ENCODE measurements at regions not wholly inside any gene's neighbourhood (a gene's known extent, or its start where the extent isn't known, plus 50 kb on each side); places are given as distances from the start of the nearest gene placed in this dataset.

GRCh38 chr5:155088811-155089210 lies 75.3 kb downstream of the KIF4B start:
- TF ChIP-seq, protein P1, sequence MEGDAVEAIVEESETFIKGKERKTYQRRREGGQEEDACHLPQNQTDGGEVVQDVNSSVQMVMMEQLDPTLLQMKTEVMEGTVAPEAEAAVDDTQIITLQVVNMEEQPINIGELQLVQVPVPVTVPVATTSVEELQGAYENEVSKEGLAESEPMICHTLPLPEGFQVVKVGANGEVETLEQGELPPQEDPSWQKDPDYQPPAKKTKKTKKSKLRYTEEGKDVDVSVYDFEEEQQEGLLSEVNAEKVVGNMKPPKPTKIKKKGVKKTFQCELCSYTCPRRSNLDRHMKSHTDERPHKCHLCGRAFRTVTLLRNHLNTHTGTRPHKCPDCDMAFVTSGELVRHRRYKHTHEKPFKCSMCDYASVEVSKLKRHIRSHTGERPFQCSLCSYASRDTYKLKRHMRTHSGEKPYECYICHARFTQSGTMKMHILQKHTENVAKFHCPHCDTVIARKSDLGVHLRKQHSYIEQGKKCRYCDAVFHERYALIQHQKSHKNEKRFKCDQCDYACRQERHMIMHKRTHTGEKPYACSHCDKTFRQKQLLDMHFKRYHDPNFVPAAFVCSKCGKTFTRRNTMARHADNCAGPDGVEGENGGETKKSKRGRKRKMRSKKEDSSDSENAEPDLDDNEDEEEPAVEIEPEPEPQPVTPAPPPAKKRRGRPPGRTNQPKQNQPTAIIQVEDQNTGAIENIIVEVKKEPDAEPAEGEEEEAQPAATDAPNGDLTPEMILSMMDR (IDR thresholded peaks at IDR 0.05) = no peak
- no peak for TF ChIP-seq EP300 (IDR thresholded peaks at IDR 0.05)
- no peak for TF ChIP-seq POLR2AphosphoS5 (IDR thresholded peaks at IDR 0.05)
- no peak for TF ChIP-seq POLR2A (IDR thresholded peaks at IDR 0.05)
